HG03575 (cell line): ENCODE measurements at regions not wholly inside any gene's neighbourhood (a gene's known extent, or its start where the extent isn't known, plus 50 kb on each side); places are given as distances from the start of the nearest gene placed in this dataset.

Experiments used
- ATAC-seq: cut with Tn5 transposase; IDR thresholded peaks from one replicate; pipeline ENCODE4 v1.9.1; 2021; ENCODE audit not compliant: unreplicated experiment, insufficient number of reproducible peaks, low FRiP score; ENCODE audit errors: extremely low read depth

DNA sequence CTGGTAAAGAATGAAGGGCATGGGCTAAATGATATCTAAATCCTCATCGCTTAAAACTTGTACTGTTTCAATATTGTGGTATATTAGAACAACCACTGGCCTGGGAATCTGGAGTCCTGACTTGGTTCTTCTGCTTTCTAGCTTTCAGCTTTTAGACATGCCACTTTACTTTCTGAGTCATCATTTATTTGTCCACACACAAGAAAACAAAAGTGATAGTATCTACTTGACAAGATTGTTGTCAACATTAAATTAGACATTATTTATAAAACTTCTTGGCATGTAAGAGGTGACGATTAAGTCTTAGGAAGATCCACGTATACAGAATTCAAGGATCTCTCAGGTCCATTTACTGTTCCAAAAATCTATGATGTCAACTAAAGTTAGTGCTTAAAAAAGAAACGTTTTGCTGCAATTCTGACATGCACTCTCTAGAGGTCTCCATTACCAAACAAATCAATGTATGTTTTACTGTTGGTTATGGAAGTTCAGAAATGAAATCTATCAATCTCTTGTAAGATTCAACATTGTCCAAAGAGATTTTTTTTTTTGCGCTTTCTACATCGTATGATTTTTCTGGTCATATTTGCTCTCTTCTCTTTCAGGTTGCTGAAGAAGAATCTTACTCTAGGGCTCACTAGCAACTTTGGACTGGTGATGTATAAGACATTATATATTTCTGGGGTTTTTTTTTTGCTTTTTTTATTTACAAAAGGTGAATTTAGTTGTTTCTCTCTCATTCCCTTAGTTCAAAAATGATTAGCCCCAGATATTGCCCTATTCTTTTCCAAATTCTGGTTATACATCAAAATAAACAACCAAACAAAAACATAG, 53.6 kb upstream of the DYNC1I1 start:
- ATAC-seq: no peak

DNA sequence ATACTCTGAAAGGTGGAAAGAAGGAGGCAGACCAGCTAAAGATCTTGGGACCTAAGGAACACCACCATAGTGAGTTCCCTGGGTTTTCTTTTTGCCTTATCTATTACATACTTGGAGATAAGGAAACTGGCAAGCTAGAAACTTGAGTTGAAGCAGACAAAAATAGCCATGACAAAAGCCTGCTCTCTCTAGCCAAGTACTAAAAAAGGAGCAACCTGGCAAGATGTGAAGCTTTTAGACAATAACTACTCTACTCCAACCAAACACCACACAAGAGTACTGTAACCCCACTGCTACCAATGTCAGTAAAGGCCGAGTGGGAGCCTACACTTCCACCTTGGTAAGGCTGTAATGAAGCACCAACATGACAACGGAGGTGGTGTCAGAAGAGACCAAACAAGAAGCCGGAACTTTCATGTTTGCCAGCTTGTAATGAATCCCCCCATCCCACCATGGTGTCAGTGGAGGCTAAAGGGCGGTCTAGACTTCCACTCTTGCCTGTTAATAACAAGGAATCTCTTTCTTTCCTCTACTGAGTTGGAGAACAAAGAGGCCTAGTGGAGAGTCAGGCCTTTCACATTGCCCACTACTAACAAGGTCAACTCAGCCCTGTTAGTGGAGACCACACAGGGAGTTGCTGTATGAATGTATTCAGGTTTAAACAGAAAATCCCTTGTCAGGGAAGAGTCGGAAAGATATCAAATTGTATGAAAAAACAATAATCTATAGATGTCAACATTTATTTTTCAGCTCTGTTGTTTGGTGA, 55.8 kb upstream of the DYNC1I1 start:
- no peak for ATAC-seq

- no peak for ATAC-seq
These were observed 57.1 kb upstream of the DYNC1I1 start for GRCh38 chr7:95715274-95715673.

DNA sequence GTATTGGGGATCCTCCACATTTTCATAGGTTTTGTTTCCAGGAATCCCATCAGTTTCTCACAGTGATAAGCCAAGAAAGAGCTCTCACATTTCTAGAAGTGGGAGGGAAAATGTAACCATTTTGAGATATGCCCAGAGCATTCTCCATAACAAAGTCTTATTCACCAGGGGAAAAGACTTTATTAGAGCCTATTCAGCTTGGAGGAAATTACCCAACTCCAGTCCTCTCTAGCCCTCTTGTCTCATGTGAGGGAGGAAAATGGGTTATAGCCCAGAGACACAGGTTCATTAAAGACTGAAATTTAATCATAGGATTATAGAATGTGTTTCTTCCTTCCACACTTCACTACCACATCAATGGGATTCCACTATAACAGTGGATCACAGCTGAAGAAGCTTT, 61.6 kb upstream of the DYNC1I1 start:
- ATAC-seq: no peak

- ATAC-seq: no peak
These were observed 71.4 kb upstream of the DYNC1I1 start for GRCh38 chr7:95700917-95701316.

DNA sequence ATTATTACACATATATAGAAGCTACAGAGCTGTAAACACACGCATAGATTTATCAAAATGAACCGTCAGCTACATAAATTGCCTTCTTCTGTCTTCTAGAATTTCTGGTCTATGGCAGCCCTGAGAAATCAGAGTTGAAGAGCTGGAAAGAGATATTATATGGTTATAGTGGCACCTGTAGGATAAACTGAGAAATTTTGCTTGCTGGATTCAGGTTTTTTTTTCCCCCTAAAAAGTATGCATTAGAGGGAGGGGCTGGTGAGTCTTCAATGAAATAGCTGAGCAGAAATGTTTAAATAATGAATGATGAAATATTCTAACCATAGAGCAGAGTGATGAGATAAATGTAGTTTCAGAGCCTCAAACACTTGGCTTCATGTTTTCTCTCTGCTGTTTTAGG, 78.0 kb upstream of the DYNC1I1 start:
- ATAC-seq: no peak

- ATAC-seq: no peak
These were observed 78.6 kb upstream of the DYNC1I1 start for GRCh38 chr7:95693551-95694333.

DNA sequence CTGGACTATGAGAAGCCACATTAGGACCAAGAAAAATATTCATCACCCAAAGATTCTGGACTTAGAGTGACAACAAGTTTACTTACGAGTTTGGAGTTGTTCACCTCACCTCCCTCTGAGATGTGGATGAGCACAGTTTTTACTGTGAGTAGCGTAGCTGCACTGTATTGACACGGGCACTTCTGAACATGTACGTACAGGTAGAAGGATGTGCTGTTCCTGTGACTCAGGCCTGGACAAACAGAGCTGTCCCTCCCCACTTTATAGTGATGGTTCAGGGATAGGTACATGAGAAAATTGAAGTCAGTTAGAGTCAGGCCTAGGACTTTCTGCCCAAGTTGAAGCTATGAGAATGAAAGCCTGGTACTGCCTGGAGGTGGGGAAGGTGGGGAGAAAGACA, 80.9 kb upstream of the DYNC1I1 start:
- ATAC-seq: no peak

DNA sequence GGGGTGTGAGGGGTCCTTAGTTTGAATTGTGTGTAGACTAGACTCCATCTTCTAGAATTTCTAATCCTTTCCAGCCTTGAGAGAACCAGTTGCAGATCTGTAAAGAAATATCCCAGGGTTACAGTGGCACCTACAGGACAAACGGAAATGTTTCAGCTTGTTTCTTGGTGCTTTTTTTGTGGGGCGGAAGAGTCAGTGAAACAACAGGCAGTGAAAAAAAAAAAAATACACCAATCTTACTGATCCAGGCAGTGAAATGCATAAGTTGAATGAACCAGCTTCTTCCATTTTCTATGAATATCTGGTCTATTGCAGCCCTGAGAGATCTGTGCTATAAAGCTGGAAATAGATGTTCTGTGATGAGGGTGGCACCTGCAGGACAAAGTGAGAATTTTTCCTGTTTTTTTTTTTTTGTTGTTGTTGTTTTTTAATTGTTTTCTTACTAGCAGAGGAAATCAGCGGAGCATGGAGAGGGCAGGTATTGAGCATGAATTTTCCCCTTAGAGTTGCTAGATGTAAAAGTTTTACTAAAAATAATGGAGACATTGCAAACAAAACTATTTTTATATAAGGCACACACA, 81.9 kb upstream of the DYNC1I1 start:
- ATAC-seq: peak; percentile 64

- no peak for ATAC-seq
These were observed 83.3 kb upstream of the DYNC1I1 start for GRCh38 chr7:95688931-95689495.

- ATAC-seq: no peak
These were observed 84.5 kb upstream of the DYNC1I1 start for GRCh38 chr7:95687759-95688343.

GRCh38 chr7:95686109-95686508, 86.2 kb upstream of the DYNC1I1 start:
- ATAC-seq: no peak

DNA sequence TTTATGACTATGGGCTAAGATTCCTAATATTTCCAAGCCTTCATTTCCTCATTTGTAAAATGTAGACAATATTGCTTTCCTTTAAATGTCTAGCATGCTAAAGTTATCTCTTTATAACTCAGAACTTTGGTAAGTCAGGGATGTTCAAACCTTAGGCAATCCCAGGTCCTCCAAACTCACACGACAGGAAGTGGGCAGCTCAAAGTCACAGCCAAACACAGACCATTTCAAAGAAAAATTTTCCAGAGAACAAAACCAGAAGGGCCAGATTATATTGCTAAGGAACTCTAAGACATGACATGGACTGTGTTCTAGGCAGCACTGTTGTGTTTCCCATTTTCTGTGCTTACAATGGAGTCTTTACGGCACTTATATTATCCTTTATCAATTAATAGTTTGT, 87.8 kb upstream of the DYNC1I1 start:
- no peak for ATAC-seq

DNA sequence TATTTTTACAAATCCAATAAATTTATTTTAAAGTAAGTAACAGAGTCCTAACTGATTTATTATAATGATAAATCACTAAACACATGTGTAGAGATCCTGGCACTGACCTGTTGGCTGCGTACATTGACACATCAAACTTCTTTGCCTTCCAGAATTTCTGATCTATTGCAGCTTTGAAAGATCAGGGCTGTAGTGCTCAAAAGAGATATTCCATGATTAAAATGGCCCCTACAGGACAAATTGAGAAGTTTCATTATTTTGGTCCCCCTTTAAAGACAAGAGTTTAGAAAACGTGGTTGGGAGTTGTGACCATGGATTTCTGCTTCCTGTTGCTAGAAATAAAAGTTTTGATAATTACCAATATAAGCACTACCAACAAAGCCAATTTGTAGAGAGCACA, 87.7 kb upstream of the PDK4 start:
- no peak for ATAC-seq

DNA sequence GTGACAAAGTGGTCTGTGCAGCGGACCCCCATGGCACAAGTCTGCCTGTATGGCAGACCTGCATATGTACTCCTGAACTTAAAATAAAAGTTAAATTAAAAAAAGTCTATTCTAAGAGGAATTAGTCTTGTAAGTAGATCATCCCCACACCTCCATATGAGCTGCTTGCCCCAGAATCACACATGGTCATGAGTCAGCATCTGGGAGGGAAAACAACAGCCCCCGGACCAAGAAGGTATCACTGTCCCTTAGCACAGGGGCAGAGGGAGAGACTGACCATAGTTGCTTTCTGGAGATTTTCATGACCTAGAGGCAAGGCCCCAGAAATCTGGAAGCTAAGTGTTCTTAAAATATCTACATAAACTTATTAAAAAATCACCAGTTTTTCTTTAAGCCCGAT, 86.6 kb upstream of the PDK4 start:
- ATAC-seq: no peak

- ATAC-seq: no peak
These were observed 80.4 kb upstream of the PDK4 start for GRCh38 chr7:95676691-95677090.

- ATAC-seq: no peak
These were observed 79.3 kb upstream of the PDK4 start for GRCh38 chr7:95675632-95676031.

- no peak for ATAC-seq
These were observed 78.7 kb upstream of the PDK4 start for GRCh38 chr7:95675016-95675415.

- no peak for ATAC-seq
These were observed 77.8 kb upstream of the PDK4 start for GRCh38 chr7:95674101-95674500.
